Breast epithelium (tissue), 4 donors: ENCODE measurements at regions not wholly inside any gene's neighbourhood (a gene's known extent, or its start where the extent isn't known, plus 50 kb on each side); places are given as distances from the start of the nearest gene placed in this dataset.

Source experiments
- DNase-seq, 2 donors: peaks; one replicate each; pipeline ENCODE4 v3.0.0-alpha.2; 2019; ENCODE audit warnings: low spot score in 2 of 2
- H3K27ac ChIP-seq, 2 donors: fragments of 200-600 bp; sonication (generic) in 1 of 2; one replicate each; pipeline ENCODE4 v1.5.1; 2016 to 2019; ENCODE audit warnings: mild to moderate bottlenecking in 1 of 2
- H3K27me3 ChIP-seq, 2 donors: fragments of 200-600 bp; sonication (generic) in 1 of 2; one replicate each; pipeline versions ENCODE4 v1.5.1 to v1.6.0; 2017 to 2019; ENCODE audit warnings: control low read depth in 1 of 2, mild to moderate bottlenecking in 1 of 2
- H3K36me3 ChIP-seq: fragments of 200-600 bp; one replicate; pipeline ENCODE4 v1.5.1; 2019
- H3K4me1 ChIP-seq, 2 donors: fragments of 200-600 bp; sonication (generic); one replicate each; pipeline ENCODE4 v1.5.1; 2016 to 2019; ENCODE audit warnings: control low read depth in 1 of 2
- H3K4me3 ChIP-seq, 3 donors: fragments of 200-600 bp; sonication (generic); 1 replicate in 2 of 3; 2 replicates in 1 of 3; pipeline ENCODE4 v1.5.1; 2016 to 2019; ENCODE audit warnings: mild to moderate bottlenecking in 3 of 3, moderate library complexity in 2 of 3
- H3K9me3 ChIP-seq, 2 donors: fragments of 200-600 bp; sonication (generic) in 1 of 2; one replicate each; pipeline ENCODE4 v1.5.1; 2016 to 2019; ENCODE audit warnings: control low read depth in 1 of 2
- CTCF ChIP-seq, 3 donors: fragments of 450-650 bp; IDR thresholded peaks; one replicate each; pipeline ENCODE4 v1.5.1; 2016 to 2017; ENCODE audit warnings: antibody characterized with exemption in 3 of 3, mild to moderate bottlenecking in 3 of 3, moderate library complexity in 3 of 3
- POLR2A ChIP-seq: fragments of 450-650 bp; IDR thresholded peaks from one replicate; pipeline ENCODE4 v1.6.1; 2016; ENCODE audit warnings: antibody characterized with exemption, mild to moderate bottlenecking, moderate library complexity
- POLR2AphosphoS5 ChIP-seq, 3 donors: sonication (generic); formaldehyde crosslinking; IDR thresholded peaks; one replicate each; pipeline ENCODE4 v1.6.1; 2017; ENCODE audit warnings: antibody characterized with exemption in 3 of 3
- intact Hi-C: fragments of 100-400 bp; cut with DNase I; formaldehyde crosslinking; loops from one replicate; pipeline ENCODE4 v1.15.1; 2023; ENCODE audit warnings: low total_unique reads

- no peak for DNase-seq
- no peak for TF ChIP-seq CTCF (IDR thresholded peaks at IDR 0.05)
- TF ChIP-seq POLR2A: no peak
- peak in 1 of 3 donors; percentile 20 for TF ChIP-seq POLR2AphosphoS5 (IDR thresholded peaks at IDR 0.05)
- Histone ChIP-seq H3K4me1 (no peaks in the 10 kb centered on the region), H3K4me3 (no peak overlapping the region), H3K27me3 (no peaks in the 10 kb centered on the region), H3K27ac (peak overlapping the region; percentile 1 to 49), H3K9me3 (no peaks in the 10 kb centered on the region), H3K36me3 (no peaks in the 10 kb centered on the region)
- intact Hi-C loops: no loop called here
Observed at GRCh38 chr14:51448831-51449670, 202.7 kb upstream of the FRMD6 start.

- no peak overlapping the region for H3K4me3 ChIP-seq
- no peaks in the 10 kb centered on the region for H3K36me3 ChIP-seq
- H3K4me1 ChIP-seq: no peaks in the 10 kb centered on the region
- no peak overlapping the region for H3K27ac ChIP-seq
- TF ChIP-seq CTCF (IDR thresholded peaks at IDR 0.05) (no peak), POLR2A (no peak), POLR2AphosphoS5 (IDR thresholded peaks at IDR 0.05) (no peak)
- DNase-seq: no peak
- no peaks in the 10 kb centered on the region for H3K27me3 ChIP-seq
- H3K9me3 ChIP-seq: no peaks in the 10 kb centered on the region
- intact Hi-C loops: no loop called here
Observed at GRCh38 chr14:51449681-51450080, 202.0 kb upstream of the FRMD6 start.

- TF ChIP-seq POLR2A (no peak), CTCF (IDR thresholded peaks at IDR 0.05) (no peak), POLR2AphosphoS5 (IDR thresholded peaks at IDR 0.05) (no peak)
- intact Hi-C loops: no loop called here
- no peaks in the 10 kb centered on the region for H3K9me3 ChIP-seq
Observed at GRCh38 chr14:51451561-51451960, 200.1 kb upstream of the FRMD6 start.

GRCh38 chr14:51453869-51454268 is 197.8 kb upstream of the FRMD6 start:
- DNase-seq: no peak
- no peaks in the 10 kb centered on the region for H3K36me3 ChIP-seq
- no peaks in the 10 kb centered on the region for H3K4me1 ChIP-seq
- intact Hi-C loops: no loop called here
- H3K27ac ChIP-seq: peak overlapping the region; percentile 45 to 66
- H3K9me3 ChIP-seq: no peaks in the 10 kb centered on the region
- no peak overlapping the region for H3K4me3 ChIP-seq
- no peaks in the 10 kb centered on the region for H3K27me3 ChIP-seq
- no peak for TF ChIP-seq POLR2AphosphoS5 (IDR thresholded peaks at IDR 0.05)
- no peak for TF ChIP-seq CTCF (IDR thresholded peaks at IDR 0.05)
- TF ChIP-seq POLR2A: no peak

More at GRCh38 chr14:51451561-51451960, 200.1 kb upstream of the FRMD6 start:
- DNase-seq: no peak
- H3K27ac ChIP-seq: no peak overlapping the region
- no peaks in the 10 kb centered on the region for H3K27me3 ChIP-seq
- H3K36me3 ChIP-seq: no peaks in the 10 kb centered on the region
- H3K4me3 ChIP-seq: no peak overlapping the region
- H3K4me1 ChIP-seq: no peaks in the 10 kb centered on the region

GRCh38 chr14:51454351-51454750 is 197.4 kb upstream of the FRMD6 start:
- no peak for DNase-seq
- H3K27me3 ChIP-seq: no peaks in the 10 kb centered on the region
- no peaks in the 10 kb centered on the region for H3K9me3 ChIP-seq
- H3K27ac ChIP-seq: peak overlapping the region; percentile 45 to 66
- H3K4me1 ChIP-seq: no peaks in the 10 kb centered on the region
- no peaks in the 10 kb centered on the region for H3K36me3 ChIP-seq
- no peak for TF ChIP-seq CTCF (IDR thresholded peaks at IDR 0.05)
- no peak for TF ChIP-seq POLR2AphosphoS5 (IDR thresholded peaks at IDR 0.05)
- no peak for TF ChIP-seq POLR2A
- intact Hi-C loops: no loop called here
- no peak overlapping the region for H3K4me3 ChIP-seq
